Suprapubic skin (tissue), 4 donors: ENCODE measurements at regions not wholly inside any gene's neighbourhood (a gene's known extent, or its start where the extent isn't known, plus 50 kb on each side); places are given as distances from the start of the nearest gene placed in this dataset.
A peak's percentile ranks its signal among the peaks of the same experiment; 100 is the strongest.

Source experiments
- DNase-seq, 2 donors: peaks; one replicate each; pipeline ENCODE4 v3.0.0-alpha.2; 2019; ENCODE audit warnings: low spot score in 2 of 2
- H3K27ac ChIP-seq: fragments of 200-600 bp; sonication (generic); one replicate; pipeline ENCODE4 v1.5.1; 2019
- H3K27me3 ChIP-seq: fragments of 200-600 bp; sonication (generic); one replicate; pipeline ENCODE4 v1.5.1; 2019
- H3K36me3 ChIP-seq: fragments of 200-600 bp; sonication (generic); one replicate; pipeline ENCODE4 v1.5.1; 2019
- H3K4me1 ChIP-seq: fragments of 200-600 bp; sonication (generic); one replicate; pipeline ENCODE4 v1.5.1; 2019
- H3K4me3 ChIP-seq: fragments of 200-600 bp; sonication (generic); one replicate; pipeline ENCODE4 v1.5.1; 2019; ENCODE audit warnings: mild to moderate bottlenecking
- H3K9me3 ChIP-seq: fragments of 200-600 bp; sonication (generic); one replicate; pipeline ENCODE4 v1.5.1; 2019
- EP300 ChIP-seq: sonication (generic); formaldehyde crosslinking; IDR thresholded peaks from one replicate; pipeline ENCODE4 v1.6.1; 2017; ENCODE audit warnings: antibody characterized with exemption
- POLR2A ChIP-seq, 2 donors: fragments of 450-650 bp; IDR thresholded peaks; one replicate each; pipeline ENCODE4 v1.6.1; 2017; ENCODE audit warnings: antibody characterized with exemption in 2 of 2, mild to moderate bottlenecking in 2 of 2, moderate library complexity in 2 of 2
- POLR2AphosphoS5 ChIP-seq, 3 donors: sonication (generic); formaldehyde crosslinking; IDR thresholded peaks; one replicate each; pipeline ENCODE4 v1.6.1; 2017; ENCODE audit warnings: antibody characterized with exemption in 3 of 3
- WGBS: methylation state at CpG from one replicate; pipeline ENCODE4 v1.1.5; 2018; 5-methylcytosine and 5-hydroxymethylcytosine counted together
- TF ChIP-seq, protein P1 (sequence below), 2 donors: fragments of 200-600 bp in 1 of 2; fragments of 450-650 bp in 1 of 2; sonication (generic) in 1 of 2; IDR thresholded peaks; one replicate each; pipeline ENCODE4 v1.5.1; 2016 to 2019; ENCODE audit warnings: antibody characterized with exemption in 2 of 2, mild to moderate bottlenecking in 1 of 2, moderate library complexity in 1 of 2

DNA sequence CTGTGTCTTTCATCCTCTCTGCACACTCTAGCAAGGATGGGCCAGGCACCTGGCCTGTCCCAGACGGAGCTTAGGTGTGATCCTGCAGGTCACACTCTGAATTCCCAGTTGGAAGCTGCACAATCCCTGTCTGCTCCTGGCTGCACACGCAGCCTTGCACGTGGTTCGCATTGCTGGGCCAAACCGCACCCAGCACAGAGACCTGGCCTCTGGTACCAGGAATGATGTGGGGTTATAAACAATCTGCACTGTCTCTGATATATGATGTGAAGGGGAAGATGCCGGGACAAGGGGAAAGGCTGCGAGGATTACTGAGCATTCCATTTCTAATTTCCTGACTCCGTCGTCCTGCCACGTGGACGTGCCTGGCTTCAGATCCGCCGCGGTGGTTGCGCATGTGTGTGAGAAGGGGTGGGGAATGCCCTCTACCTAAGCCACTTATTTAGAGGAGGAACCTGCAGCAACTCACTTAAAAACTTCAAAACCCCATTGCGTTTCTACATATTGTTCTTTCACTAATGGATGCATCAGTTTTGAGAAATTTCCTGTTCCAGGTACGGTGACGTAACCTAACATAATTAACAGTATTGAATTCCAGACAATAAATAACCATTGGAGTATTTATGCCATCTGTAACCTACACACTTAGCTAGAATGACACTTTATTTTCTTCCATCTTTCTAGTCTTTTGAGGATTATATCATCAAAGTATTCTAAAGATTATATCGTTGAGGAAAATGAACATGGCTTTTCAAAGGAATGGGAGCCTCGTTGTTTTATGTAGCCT lies 559.7 kb upstream of the MGMT start:
- DNase-seq = no peak
- H3K36me3 ChIP-seq = no peaks in the 10 kb centered on the region
- H3K4me1 ChIP-seq = no peaks in the 10 kb centered on the region
- no peaks in the 10 kb centered on the region for H3K9me3 ChIP-seq
- no peak overlapping the region for H3K4me3 ChIP-seq
- H3K27me3 ChIP-seq = no peaks in the 10 kb centered on the region
- H3K27ac ChIP-seq = no peak overlapping the region
- WGBS = 57% methylated on average over 20 of the region's 20 CpGs
- TF ChIP-seq POLR2A (IDR thresholded peaks at IDR 0.05) = no peak
- TF ChIP-seq, protein P1, sequence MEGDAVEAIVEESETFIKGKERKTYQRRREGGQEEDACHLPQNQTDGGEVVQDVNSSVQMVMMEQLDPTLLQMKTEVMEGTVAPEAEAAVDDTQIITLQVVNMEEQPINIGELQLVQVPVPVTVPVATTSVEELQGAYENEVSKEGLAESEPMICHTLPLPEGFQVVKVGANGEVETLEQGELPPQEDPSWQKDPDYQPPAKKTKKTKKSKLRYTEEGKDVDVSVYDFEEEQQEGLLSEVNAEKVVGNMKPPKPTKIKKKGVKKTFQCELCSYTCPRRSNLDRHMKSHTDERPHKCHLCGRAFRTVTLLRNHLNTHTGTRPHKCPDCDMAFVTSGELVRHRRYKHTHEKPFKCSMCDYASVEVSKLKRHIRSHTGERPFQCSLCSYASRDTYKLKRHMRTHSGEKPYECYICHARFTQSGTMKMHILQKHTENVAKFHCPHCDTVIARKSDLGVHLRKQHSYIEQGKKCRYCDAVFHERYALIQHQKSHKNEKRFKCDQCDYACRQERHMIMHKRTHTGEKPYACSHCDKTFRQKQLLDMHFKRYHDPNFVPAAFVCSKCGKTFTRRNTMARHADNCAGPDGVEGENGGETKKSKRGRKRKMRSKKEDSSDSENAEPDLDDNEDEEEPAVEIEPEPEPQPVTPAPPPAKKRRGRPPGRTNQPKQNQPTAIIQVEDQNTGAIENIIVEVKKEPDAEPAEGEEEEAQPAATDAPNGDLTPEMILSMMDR (IDR thresholded peaks at IDR 0.05) = no peak
- no peak for TF ChIP-seq EP300
- TF ChIP-seq POLR2AphosphoS5 (IDR thresholded peaks at IDR 0.05) = no peak

DNA sequence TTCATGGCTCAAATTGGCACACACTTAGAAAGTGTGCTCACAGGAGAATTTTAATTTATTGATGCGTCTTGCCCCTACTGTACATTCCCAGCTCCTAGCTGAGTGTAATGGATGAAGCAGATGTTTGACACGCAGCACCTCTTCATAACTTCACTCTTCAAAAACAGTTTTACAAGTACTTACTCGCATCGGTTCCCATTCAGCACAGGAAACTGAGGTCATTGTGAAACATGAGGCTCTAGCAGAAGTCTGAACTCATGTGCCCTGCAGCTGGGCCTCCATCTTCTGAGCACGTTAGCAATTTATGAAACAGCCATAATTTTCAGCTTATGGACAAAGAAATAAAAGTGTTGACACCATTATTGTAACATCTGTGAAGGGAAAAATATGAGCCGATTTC lies 558.9 kb upstream of the MGMT start:
- Histone ChIP-seq H3K4me1 (no peaks in the 10 kb centered on the region), H3K27ac (no peak overlapping the region), H3K36me3 (no peaks in the 10 kb centered on the region), H3K4me3 (no peak overlapping the region), H3K27me3 (no peaks in the 10 kb centered on the region), H3K9me3 (no peaks in the 10 kb centered on the region)
- DNase-seq = no peak
- 24% methylated on average over 6 of the region's 6 CpGs for WGBS
- TF ChIP-seq, protein P1 (IDR thresholded peaks at IDR 0.05) = no peak
- TF ChIP-seq EP300 = no peak
- TF ChIP-seq POLR2AphosphoS5 (IDR thresholded peaks at IDR 0.05) = no peak
- no peak for TF ChIP-seq POLR2A (IDR thresholded peaks at IDR 0.05)

DNA sequence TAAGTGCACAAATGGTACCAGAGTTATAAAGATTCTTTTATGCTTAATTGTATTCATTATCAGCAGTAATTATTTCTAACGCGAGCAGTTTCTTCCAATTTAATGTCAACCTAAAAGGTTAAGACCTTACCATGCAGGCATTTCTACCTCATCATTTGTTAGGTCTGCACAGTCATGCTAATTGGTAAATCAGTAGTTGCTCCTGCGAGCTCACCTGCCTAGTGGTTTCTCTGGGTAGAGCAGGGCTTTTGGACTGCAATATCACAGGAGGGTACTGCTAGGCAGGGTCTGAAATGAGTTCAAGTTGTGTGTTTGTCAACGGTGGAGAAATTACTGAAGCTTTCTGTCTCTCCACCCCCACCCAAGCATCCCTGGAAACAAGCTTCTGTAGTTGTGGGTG lies 558.5 kb upstream of the MGMT start:
- no peaks in the 10 kb centered on the region for H3K27me3 ChIP-seq
- no peak for DNase-seq
- no peaks in the 10 kb centered on the region for H3K4me1 ChIP-seq
- WGBS = 56% methylated on average over 4 of the region's 4 CpGs
- no peaks in the 10 kb centered on the region for H3K36me3 ChIP-seq
- no peak overlapping the region for H3K27ac ChIP-seq
- H3K4me3 ChIP-seq = no peak overlapping the region
- no peaks in the 10 kb centered on the region for H3K9me3 ChIP-seq
- TF ChIP-seq EP300 (no peak), POLR2A (IDR thresholded peaks at IDR 0.05) (no peak)
- TF ChIP-seq, protein P1 (IDR thresholded peaks at IDR 0.05) = no peak

DNA sequence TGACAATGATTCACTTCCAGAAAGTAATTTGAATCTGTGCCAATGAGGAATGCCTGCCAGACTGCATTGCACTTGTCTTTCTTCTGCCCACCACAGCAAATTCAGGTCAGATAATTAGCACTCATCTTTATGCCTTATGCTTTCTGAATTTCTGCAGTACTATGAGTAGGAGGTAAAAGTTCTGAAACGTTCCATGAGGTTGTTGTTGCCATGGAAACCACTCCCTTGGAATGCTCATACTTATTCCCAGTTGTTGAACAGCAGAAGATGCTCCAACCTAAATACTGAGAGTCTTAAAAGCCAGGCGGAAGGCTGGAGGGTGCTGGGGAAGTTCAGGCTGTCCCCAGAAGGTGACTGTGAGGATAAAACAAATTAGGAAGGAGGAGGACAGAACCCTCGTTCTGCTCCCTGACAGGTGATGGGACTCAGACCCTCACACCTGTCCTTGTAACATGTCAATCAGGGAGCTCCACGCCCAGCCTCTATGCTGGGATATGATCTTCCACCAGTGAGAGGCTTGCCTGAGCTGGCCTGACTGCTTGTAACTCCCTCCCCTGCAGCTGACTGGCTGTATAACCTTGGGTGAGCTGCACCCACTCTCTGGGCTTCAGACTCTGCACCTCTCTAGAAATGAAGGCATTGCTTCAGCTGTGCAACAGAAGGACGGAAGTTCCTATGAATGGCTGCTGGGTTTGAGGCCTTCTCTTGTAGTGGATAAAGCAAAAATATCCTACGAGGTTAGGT lies 554.3 kb upstream of the MGMT start:
- no peak for DNase-seq
- no peak overlapping the region for H3K27ac ChIP-seq
- H3K4me3 ChIP-seq = no peak overlapping the region
- no peaks in the 10 kb centered on the region for H3K36me3 ChIP-seq
- WGBS = 66% methylated on average over 6 of the region's 6 CpGs
- TF ChIP-seq POLR2AphosphoS5 (IDR thresholded peaks at IDR 0.05) (no peak), EP300 (no peak), POLR2A (IDR thresholded peaks at IDR 0.05) (no peak)
- TF ChIP-seq, protein P1 (IDR thresholded peaks at IDR 0.05) = no peak
- no peaks in the 10 kb centered on the region for H3K9me3 ChIP-seq
- H3K27me3 ChIP-seq = peaks cover 6% of the 10 kb centered on the region
- H3K4me1 ChIP-seq = no peaks in the 10 kb centered on the region

DNA sequence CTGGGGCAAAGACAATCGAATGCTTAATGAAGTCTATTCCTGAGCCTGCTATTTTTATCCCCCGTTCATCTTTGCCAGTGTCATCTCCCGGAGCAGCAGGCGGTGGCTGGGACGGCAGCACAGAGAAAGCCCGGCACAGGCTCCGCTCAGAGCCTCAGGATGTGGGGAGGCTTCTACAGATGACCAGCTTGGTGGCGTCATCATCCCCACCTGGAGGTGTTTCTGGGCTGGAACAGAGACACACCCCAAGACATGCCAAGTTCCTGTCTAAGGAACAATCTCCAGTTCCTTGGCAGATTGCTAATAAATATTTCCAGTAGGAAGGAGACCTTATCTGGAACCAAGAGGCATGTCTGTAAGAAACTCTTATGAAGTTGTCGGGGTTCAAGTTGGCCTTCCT lies 552.4 kb upstream of the MGMT start:
- peak; percentile 17 for TF ChIP-seq EP300
- no peak for TF ChIP-seq POLR2A (IDR thresholded peaks at IDR 0.05)
- no peak for DNase-seq
- peaks cover 6% of the 10 kb centered on the region for H3K27me3 ChIP-seq
- H3K36me3 ChIP-seq = no peaks in the 10 kb centered on the region
- H3K4me3 ChIP-seq = no peak overlapping the region
- no peak overlapping the region for H3K27ac ChIP-seq
- H3K4me1 ChIP-seq = no peaks in the 10 kb centered on the region
- WGBS = 47% methylated on average over 9 of the region's 9 CpGs
- no peaks in the 10 kb centered on the region for H3K9me3 ChIP-seq
